22Rv1 (cell line): ENCODE measurements at regions not wholly inside any gene's neighbourhood (a gene's known extent, or its start where the extent isn't known, plus 50 kb on each side); places are given as distances from the start of the nearest gene placed in this dataset.

Experiments
- CTCF ChIP-seq: fragments of 450-650 bp; IDR thresholded peaks from 2 replicates; pipeline ENCODE4 v1.5.1; 2017; ENCODE audit warnings: mild to moderate bottlenecking
- ZFX ChIP-seq: fragments of 450-650 bp; IDR thresholded peaks from 2 replicates; pipeline ENCODE4 v1.6.1; 2017; ENCODE audit warnings: antibody characterized with exemption, borderline replicate concordance

DNA sequence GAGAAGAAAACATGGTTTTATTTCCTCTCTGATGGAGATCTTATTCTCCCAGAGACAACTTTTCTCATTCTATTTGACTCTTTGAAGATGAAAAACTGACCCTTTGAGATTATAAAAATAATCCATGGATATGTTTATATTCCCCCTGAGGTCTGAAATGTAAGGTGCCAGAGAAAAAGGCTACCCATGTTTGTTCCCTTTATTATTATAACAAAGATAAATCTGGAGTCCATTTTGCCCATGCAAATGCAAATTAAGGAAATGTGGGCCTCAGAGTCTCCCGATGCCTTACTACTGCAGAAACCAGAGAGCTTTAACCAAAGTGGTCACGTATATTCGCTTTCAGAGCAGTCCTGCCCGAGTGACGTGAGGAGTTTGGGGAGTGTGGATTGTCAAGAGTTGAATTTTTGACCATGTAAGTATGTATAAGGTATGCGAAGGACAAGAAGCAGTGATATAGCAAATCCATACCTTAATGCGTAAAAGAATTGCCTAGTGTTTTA lies 312.5 kb downstream of the RASEF start:
- TF ChIP-seq CTCF: no peak
- no peak for TF ChIP-seq ZFX
